ENCODE measurements at regions not wholly inside any gene's neighbourhood (a gene's known extent, or its start where the extent isn't known, plus 50 kb on each side); places are given as distances from the start of the nearest gene placed in this dataset.

GRCh38 chr2:55807900-55808299, 114.3 kb upstream of the PNPT1 start:
- TF ChIP-seq, protein P1, sequence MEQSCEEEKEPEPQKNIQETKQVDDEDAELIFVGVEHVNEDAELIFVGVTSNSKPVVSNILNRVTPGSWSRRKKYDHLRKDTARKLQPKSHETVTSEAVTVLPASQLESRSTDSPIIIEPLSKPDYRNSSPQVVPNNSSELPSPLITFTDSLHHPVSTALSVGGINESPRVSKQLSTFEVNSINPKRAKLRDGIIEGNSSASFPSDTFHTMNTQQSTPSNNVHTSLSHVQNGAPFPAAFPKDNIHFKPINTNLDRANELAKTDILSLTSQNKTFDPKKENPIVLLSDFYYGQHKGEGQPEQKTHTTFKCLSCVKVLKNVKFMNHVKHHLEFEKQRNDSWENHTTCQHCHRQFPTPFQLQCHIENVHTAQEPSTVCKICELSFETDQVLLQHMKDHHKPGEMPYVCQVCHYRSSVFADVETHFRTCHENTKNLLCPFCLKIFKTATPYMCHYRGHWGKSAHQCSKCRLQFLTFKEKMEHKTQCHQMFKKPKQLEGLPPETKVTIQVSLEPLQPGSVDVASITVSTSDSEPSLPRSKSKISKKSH (CRISPR knock-in tag; IDR thresholded peaks at IDR 0.05) = no peak
- TF ChIP-seq ZNF274 (IDR thresholded peaks at IDR 0.05; ENCODE audit: borderline replicate concordance, low read depth, low read length) (no peak), THRA (IDR thresholded peaks at IDR 0.05) (no peak), FIP1L1 (IDR thresholded peaks at IDR 0.05; ENCODE audit: low read depth, low read length, poor library complexity, severe bottlenecking) (no peak), NFE2L1 (tag; IDR thresholded peaks at IDR 0.05; ENCODE audit: borderline replicate concordance, low read depth) (no peak)
